Left kidney (tissue), 1 donor: ENCODE measurements at regions not wholly inside any gene's neighbourhood (a gene's known extent, or its start where the extent isn't known, plus 50 kb on each side); places are given as distances from the start of the nearest gene placed in this dataset.

Experiments used
- DNase-seq: peaks from one replicate; pipeline ENCODE4 v3.0.0-alpha.2; 2013

- no peak for DNase-seq
These were observed 127.3 kb upstream of the SLC34A2 start for GRCh38 chr4:25528391-25528790.

- DNase-seq: no peak
These were observed 124.4 kb upstream of the SLC34A2 start for GRCh38 chr4:25531272-25531671.

- no peak for DNase-seq
These were observed 123.1 kb upstream of the SLC34A2 start for GRCh38 chr4:25532591-25532990.

GRCh38 chr4:25533256-25533655 is 122.4 kb upstream of the SLC34A2 start:
- no peak for DNase-seq

GRCh38 chr4:25535278-25535677 is 120.4 kb upstream of the SLC34A2 start:
- peak; percentile 55 for DNase-seq

GRCh38 chr4:25535701-25536473 is 119.8 kb upstream of the SLC34A2 start:
- DNase-seq: no peak

GRCh38 chr4:25536564-25537320 is 118.9 kb upstream of the SLC34A2 start:
- no peak for DNase-seq

GRCh38 chr4:25538430-25538829 is 117.2 kb upstream of the SLC34A2 start:
- no peak for DNase-seq

GRCh38 chr4:25539241-25539640 is 116.4 kb upstream of the SLC34A2 start:
- no peak for DNase-seq

- DNase-seq: no peak
These were observed 114.9 kb upstream of the SLC34A2 start for GRCh38 chr4:25540734-25541133.

- DNase-seq: no peak
These were observed 108.3 kb upstream of the SLC34A2 start for GRCh38 chr4:25547343-25547742.

- no peak for DNase-seq
These were observed 106.2 kb upstream of the SLC34A2 start for GRCh38 chr4:25549413-25549812.

GRCh38 chr4:25550376-25551030 is 105.1 kb upstream of the SLC34A2 start:
- no peak for DNase-seq

GRCh38 chr4:25551605-25552004 is 104.0 kb upstream of the SLC34A2 start:
- DNase-seq: no peak

GRCh38 chr4:25552580-25553271 is 102.9 kb upstream of the SLC34A2 start:
- DNase-seq: no peak

- no peak for DNase-seq
These were observed 96.1 kb upstream of the SLC34A2 start for GRCh38 chr4:25559508-25559907.

- no peak for DNase-seq
These were observed 95.0 kb upstream of the SLC34A2 start for GRCh38 chr4:25560605-25561004.

- DNase-seq: no peak
These were observed 92.5 kb upstream of the SLC34A2 start for GRCh38 chr4:25563071-25563564.

- DNase-seq: no peak
These were observed 90.8 kb upstream of the SLC34A2 start for GRCh38 chr4:25564836-25565235.

- no peak for DNase-seq
These were observed 88.4 kb upstream of the SLC34A2 start for GRCh38 chr4:25567253-25567652.

- DNase-seq: no peak
These were observed 85.9 kb upstream of the SLC34A2 start for GRCh38 chr4:25569716-25570115.

GRCh38 chr4:25575611-25576010 is 80.0 kb upstream of the SLC34A2 start:
- DNase-seq: no peak
